ENCODE measurements at regions not wholly inside any gene's neighbourhood (a gene's known extent, or its start where the extent isn't known, plus 50 kb on each side); places are given as distances from the start of the nearest gene placed in this dataset.

DNA sequence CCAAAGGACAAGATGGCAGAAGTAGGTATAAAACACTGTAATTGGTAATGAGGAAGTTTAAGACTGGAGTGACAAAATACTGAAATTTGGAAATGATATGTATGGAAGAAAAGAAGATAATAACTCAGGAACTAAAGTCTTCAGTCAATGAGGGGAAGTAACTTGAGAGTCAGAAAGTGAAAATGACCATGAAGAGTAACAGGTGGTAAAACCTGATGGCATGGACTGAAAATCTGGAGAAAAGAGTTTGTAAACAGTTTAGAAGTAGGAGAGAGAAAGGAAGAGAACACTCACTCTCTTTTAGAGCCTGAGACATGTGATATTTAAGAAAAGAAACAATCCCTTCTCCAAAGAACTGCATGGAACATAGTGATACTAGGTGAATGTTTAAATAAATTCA is 387.9 kb downstream of the PYDC2 start:
- ChIA-PET POLR2A (no interaction called here), CTCF (no interaction called here)
- H3K36me3 ChIP-seq (ENCODE audit: control insufficient read depth in 2 of 2, insufficient read depth in 1 of 2, low read length in 2 of 2), result no peaks in the 10 kb centered on the region
- H3K4me1 ChIP-seq (ENCODE audit: control insufficient read depth, insufficient read depth, low read length), result no peaks in the 10 kb centered on the region
- TF ChIP-seq ZNF571 (tag by site-specific recombination; IDR thresholded peaks at IDR 0.05) (no peak), SCRT2 (tag by site-specific recombination; IDR thresholded peaks at IDR 0.05) (peak; percentile 48; the same call in 1 of the 2 replicates)
- no peak overlapping the region for H3K4me3 ChIP-seq (ENCODE audit: low read depth, low read length)
- H3K9me3 ChIP-seq (ENCODE audit: control insufficient read depth, insufficient read depth, low read depth, low read length), result no peaks in the 10 kb centered on the region
- H3K27ac ChIP-seq (ENCODE audit: extremely low read depth, low read depth, low read length), result no peak overlapping the region

DNA sequence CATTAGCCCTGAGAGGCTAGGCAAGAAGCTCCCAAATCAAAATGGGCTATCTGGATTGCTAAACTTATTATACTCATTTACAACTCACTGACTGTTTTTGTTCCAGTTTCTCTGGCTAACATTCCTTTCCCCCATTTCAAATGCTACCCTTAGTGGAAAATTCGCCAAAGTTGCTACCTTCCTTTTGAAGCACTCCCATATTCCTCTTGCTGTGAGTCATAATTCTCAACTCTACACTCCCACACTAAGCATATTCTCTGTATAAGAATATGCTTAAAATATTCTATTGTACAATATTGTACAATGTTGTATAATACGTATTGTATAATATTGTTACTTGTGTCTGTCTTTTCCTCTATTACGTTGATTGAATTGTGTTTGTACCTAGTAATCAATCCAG is 398.6 kb downstream of the PYDC2 start:
- no peaks in the 10 kb centered on the region for H3K36me3 ChIP-seq (ENCODE audit: control insufficient read depth in 2 of 2, insufficient read depth in 1 of 2, low read length in 2 of 2)
- H3K4me1 ChIP-seq (ENCODE audit: control insufficient read depth, insufficient read depth, low read length), result no peaks in the 10 kb centered on the region
- H3K27ac ChIP-seq (ENCODE audit: extremely low read depth, low read depth, low read length), result no peak overlapping the region
- no peak overlapping the region for H3K4me3 ChIP-seq (ENCODE audit: low read depth, low read length)
- CTCF ChIA-PET, result interaction anchor here (0.7 kb wide), 1 partner anchor 9 kb away, joined by 3 read pairs; no protein-coding TSS in a partner anchor
- H3K9me3 ChIP-seq (ENCODE audit: control insufficient read depth, insufficient read depth, low read depth, low read length), result no peaks in the 10 kb centered on the region
- POLR2A ChIA-PET, result no interaction called here
- TF ChIP-seq, protein P1, sequence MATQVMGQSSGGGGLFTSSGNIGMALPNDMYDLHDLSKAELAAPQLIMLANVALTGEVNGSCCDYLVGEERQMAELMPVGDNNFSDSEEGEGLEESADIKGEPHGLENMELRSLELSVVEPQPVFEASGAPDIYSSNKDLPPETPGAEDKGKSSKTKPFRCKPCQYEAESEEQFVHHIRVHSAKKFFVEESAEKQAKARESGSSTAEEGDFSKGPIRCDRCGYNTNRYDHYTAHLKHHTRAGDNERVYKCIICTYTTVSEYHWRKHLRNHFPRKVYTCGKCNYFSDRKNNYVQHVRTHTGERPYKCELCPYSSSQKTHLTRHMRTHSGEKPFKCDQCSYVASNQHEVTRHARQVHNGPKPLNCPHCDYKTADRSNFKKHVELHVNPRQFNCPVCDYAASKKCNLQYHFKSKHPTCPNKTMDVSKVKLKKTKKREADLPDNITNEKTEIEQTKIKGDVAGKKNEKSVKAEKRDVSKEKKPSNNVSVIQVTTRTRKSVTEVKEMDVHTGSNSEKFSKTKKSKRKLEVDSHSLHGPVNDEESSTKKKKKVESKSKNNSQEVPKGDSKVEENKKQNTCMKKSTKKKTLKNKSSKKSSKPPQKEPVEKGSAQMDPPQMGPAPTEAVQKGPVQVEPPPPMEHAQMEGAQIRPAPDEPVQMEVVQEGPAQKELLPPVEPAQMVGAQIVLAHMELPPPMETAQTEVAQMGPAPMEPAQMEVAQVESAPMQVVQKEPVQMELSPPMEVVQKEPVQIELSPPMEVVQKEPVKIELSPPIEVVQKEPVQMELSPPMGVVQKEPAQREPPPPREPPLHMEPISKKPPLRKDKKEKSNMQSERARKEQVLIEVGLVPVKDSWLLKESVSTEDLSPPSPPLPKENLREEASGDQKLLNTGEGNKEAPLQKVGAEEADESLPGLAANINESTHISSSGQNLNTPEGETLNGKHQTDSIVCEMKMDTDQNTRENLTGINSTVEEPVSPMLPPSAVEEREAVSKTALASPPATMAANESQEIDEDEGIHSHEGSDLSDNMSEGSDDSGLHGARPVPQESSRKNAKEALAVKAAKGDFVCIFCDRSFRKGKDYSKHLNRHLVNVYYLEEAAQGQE (tag by site-specific recombination; IDR thresholded peaks at IDR 0.05), result no peak
- TF ChIP-seq ZNF426 (tag by site-specific recombination; IDR thresholded peaks at IDR 0.05), result no peak

DNA sequence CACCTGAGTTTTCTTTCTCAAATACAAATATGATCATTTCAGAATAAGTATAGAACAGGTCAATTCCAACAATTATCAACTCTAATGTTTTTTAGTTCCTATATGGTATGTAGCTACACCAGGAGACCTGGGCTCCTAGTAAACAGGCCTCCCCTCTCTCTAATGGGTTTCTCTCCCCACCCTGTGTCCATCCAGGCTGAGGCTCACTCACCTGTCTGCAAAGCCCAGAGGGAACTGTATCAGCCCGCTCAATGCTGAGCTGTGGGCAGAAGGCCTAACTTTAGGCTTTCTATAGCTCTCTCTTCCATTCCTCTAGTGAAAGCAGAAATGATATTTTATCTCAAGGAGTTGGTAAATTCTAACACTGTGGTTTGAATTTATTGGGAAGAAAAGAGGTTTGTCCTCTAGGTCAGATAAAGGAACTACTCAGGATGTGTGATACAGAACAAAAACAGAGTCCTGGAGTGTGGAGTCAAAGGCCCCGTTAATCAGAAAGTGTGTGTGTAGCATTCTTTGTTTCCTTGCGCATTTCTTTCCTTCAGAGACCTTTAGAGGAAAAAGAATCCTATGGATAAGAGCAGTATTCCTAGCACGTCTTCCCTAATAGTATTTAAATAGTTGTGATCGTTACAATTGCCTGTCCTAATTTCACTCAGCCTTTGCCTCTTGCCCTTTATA is 408.9 kb downstream of the PYDC2 start:
- Histone ChIP-seq H3K36me3 (ENCODE audit: control insufficient read depth in 2 of 2, insufficient read depth in 1 of 2, low read length in 2 of 2) (no peaks in the 10 kb centered on the region), H3K4me3 (ENCODE audit: low read depth, low read length) (no peak overlapping the region), H3K27ac (ENCODE audit: extremely low read depth, low read depth, low read length) (no peak overlapping the region), H3K9me3 (ENCODE audit: control insufficient read depth, insufficient read depth, low read depth, low read length) (no peaks in the 10 kb centered on the region), H3K4me1 (ENCODE audit: control insufficient read depth, insufficient read depth, low read length) (no peaks in the 10 kb centered on the region)
- ChIA-PET POLR2A (no interaction called here), CTCF (interaction anchor here (0.6 kb wide), 1 partner anchor 12 kb away, joined by 4 read pairs; no protein-coding TSS in a partner anchor)
- TF ChIP-seq TRIM28 (IDR thresholded peaks at IDR 0.05; ENCODE audit: borderline replicate concordance, low read length) (no peak), ZNF501 (tag by site-specific recombination; IDR thresholded peaks at IDR 0.05) (no peak), ZNF48 (tag by site-specific recombination; IDR thresholded peaks at IDR 0.05) (no peak), ZNF677 (tag by site-specific recombination; IDR thresholded peaks at IDR 0.05) (no peak), ZNF623 (tag by site-specific recombination; IDR thresholded peaks at IDR 0.05) (no peak), ZBTB21 (tag by site-specific recombination; IDR thresholded peaks at IDR 0.05) (no peak), ZNF416 (tag by site-specific recombination; IDR thresholded peaks at IDR 0.05) (no peak), ZNF555 (tag by site-specific recombination; conservative IDR thresholded peaks at IDR 0.05) (no peak), WT1 (tag by site-specific recombination; IDR thresholded peaks at IDR 0.05) (no peak), ZNF335 (tag by site-specific recombination; conservative IDR thresholded peaks at IDR 0.05) (no peak)
- TF ChIP-seq, protein P2, sequence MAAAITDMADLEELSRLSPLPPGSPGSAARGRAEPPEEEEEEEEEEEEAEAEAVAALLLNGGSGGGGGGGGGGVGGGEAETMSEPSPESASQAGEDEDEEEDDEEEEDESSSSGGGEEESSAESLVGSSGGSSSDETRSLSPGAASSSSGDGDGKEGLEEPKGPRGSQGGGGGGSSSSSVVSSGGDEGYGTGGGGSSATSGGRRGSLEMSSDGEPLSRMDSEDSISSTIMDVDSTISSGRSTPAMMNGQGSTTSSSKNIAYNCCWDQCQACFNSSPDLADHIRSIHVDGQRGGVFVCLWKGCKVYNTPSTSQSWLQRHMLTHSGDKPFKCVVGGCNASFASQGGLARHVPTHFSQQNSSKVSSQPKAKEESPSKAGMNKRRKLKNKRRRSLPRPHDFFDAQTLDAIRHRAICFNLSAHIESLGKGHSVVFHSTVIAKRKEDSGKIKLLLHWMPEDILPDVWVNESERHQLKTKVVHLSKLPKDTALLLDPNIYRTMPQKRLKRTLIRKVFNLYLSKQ (tag by site-specific recombination; IDR thresholded peaks at IDR 0.05; ENCODE audit: borderline replicate concordance), result no peak
- TF ChIP-seq, protein P3, sequence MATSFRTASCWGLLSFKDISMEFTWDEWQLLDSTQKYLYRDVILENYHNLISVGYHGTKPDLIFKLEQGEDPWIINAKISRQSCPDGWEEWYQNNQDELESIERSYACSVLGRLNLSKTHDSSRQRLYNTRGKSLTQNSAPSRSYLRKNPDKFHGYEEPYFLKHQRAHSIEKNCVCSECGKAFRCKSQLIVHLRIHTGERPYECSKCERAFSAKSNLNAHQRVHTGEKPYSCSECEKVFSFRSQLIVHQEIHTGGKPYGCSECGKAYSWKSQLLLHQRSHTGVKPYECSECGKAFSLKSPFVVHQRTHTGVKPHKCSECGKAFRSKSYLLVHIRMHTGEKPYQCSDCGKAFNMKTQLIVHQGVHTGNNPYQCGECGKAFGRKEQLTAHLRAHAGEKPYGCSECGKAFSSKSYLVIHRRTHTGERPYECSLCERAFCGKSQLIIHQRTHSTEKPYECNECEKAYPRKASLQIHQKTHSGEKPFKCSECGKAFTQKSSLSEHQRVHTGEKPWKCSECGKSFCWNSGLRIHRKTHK (tag by site-specific recombination; IDR thresholded peaks at IDR 0.05), result no peak
- TF ChIP-seq, protein P4, sequence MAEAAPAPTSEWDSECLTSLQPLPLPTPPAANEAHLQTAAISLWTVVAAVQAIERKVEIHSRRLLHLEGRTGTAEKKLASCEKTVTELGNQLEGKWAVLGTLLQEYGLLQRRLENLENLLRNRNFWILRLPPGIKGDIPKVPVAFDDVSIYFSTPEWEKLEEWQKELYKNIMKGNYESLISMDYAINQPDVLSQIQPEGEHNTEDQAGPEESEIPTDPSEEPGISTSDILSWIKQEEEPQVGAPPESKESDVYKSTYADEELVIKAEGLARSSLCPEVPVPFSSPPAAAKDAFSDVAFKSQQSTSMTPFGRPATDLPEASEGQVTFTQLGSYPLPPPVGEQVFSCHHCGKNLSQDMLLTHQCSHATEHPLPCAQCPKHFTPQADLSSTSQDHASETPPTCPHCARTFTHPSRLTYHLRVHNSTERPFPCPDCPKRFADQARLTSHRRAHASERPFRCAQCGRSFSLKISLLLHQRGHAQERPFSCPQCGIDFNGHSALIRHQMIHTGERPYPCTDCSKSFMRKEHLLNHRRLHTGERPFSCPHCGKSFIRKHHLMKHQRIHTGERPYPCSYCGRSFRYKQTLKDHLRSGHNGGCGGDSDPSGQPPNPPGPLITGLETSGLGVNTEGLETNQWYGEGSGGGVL (tag by site-specific recombination; IDR thresholded peaks at IDR 0.05), result no peak
- TF ChIP-seq, protein P5, sequence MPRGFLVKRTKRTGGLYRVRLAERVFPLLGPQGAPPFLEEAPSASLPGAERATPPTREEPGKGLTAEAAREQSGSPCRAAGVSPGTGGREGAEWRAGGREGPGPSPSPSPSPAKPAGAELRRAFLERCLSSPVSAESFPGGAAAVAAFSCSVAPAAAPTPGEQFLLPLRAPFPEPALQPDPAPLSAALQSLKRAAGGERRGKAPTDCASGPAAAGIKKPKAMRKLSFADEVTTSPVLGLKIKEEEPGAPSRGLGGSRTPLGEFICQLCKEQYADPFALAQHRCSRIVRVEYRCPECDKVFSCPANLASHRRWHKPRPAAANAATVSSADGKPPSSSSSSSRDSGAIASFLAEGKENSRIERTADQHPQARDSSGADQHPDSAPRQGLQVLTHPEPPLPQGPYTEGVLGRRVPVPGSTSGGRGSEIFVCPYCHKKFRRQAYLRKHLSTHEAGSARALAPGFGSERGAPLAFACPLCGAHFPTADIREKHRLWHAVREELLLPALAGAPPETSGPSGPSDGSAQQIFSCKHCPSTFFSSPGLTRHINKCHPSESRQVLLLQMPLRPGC (tag by site-specific recombination; IDR thresholded peaks at IDR 0.05), result no peak
- TF ChIP-seq, protein P6, sequence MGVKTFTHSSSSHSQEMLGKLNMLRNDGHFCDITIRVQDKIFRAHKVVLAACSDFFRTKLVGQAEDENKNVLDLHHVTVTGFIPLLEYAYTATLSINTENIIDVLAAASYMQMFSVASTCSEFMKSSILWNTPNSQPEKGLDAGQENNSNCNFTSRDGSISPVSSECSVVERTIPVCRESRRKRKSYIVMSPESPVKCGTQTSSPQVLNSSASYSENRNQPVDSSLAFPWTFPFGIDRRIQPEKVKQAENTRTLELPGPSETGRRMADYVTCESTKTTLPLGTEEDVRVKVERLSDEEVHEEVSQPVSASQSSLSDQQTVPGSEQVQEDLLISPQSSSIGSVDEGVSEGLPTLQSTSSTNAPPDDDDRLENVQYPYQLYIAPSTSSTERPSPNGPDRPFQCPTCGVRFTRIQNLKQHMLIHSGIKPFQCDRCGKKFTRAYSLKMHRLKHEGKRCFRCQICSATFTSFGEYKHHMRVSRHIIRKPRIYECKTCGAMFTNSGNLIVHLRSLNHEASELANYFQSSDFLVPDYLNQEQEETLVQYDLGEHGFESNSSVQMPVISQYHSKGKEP (tag by site-specific recombination; IDR thresholded peaks at IDR 0.05), result no peak

All from HEK293 (cell line).